GM06990 (cell line): ENCODE measurements at regions not wholly inside any gene's neighbourhood (a gene's known extent, or its start where the extent isn't known, plus 50 kb on each side); places are given as distances from the start of the nearest gene placed in this dataset.

Experiments used
- DNase-seq: peaks from one replicate; pipeline ENCODE4 v3.0.0-alpha.2; 2011; ENCODE audit not compliant: insufficient read length; ENCODE audit errors: extremely low read depth
- H3K27me3 ChIP-seq: replicated peaks from 2 replicates; pipeline ENCODE4 v1.6.0; 2011; ENCODE audit warnings: low read length; ENCODE audit not compliant: control insufficient read depth, insufficient read depth
- H3K36me3 ChIP-seq: 2 replicates; pipeline ENCODE4 v1.5.1; 2011; ENCODE audit warnings: low read length; ENCODE audit not compliant: control insufficient read depth, insufficient read depth
- H3K4me3 ChIP-seq: replicated peaks from 2 replicates; pipeline ENCODE4 v1.5.1; 2011; ENCODE audit warnings: low read depth, mild to moderate bottlenecking, control low read depth, low read length
- TF ChIP-seq, protein P1 (sequence below): IDR thresholded peaks from 2 replicates; pipeline ENCODE4 v1.5.1; 2011; ENCODE audit warnings: low read length, control low read depth, mild to moderate bottlenecking, inconsistent platforms; ENCODE audit not compliant: insufficient read depth, poor library complexity, severe bottlenecking

DNA sequence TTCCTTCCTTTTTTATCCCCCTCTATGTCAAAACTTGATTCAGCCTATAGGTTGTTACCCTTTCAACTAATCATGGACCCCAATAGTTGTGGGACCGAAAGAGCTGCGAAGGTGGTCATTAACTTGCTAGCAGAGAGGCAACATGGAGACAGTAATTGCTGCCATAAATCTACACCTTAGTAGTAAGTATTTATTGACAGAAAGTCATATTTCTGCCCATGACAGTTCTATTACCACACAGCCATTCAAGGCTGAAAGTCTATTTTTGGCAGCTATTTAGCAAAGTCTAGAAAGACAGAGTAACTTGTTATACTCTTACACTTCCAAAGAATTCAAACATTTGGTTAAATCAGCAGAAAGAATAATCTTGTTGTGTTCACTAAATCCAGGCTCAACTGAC is 236.2 kb downstream of the PRELID2 start:
- TF ChIP-seq, protein P1, sequence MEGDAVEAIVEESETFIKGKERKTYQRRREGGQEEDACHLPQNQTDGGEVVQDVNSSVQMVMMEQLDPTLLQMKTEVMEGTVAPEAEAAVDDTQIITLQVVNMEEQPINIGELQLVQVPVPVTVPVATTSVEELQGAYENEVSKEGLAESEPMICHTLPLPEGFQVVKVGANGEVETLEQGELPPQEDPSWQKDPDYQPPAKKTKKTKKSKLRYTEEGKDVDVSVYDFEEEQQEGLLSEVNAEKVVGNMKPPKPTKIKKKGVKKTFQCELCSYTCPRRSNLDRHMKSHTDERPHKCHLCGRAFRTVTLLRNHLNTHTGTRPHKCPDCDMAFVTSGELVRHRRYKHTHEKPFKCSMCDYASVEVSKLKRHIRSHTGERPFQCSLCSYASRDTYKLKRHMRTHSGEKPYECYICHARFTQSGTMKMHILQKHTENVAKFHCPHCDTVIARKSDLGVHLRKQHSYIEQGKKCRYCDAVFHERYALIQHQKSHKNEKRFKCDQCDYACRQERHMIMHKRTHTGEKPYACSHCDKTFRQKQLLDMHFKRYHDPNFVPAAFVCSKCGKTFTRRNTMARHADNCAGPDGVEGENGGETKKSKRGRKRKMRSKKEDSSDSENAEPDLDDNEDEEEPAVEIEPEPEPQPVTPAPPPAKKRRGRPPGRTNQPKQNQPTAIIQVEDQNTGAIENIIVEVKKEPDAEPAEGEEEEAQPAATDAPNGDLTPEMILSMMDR: no peak
- H3K4me3 ChIP-seq: no peak overlapping the region
- no peaks in the 10 kb centered on the region for H3K36me3 ChIP-seq
- DNase-seq: no peak
- no peaks in the 10 kb centered on the region for H3K27me3 ChIP-seq

DNA sequence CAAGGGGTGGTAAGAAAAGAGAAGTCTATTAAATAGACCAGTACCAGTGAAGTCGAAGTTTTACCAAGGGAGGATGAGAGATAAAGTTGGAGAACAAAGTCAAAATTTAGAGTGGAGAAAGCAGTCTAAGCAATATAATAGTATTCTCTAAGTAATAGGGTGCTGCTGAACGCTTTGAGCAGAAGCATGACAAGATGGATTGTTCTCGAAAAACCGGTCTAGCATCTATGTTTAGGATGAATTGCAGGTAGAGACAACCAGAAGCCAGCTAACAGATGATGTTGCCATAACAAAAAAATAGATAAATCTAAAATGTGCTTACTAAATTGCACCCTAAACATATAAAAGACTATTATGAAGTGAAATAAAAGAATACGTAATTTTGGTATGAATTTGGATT is 237.0 kb downstream of the PRELID2 start:
- Histone ChIP-seq H3K4me3 (no peak overlapping the region), H3K27me3 (no peaks in the 10 kb centered on the region), H3K36me3 (no peaks in the 10 kb centered on the region)
- TF ChIP-seq, protein P1: no peak
- DNase-seq: no peak

DNA sequence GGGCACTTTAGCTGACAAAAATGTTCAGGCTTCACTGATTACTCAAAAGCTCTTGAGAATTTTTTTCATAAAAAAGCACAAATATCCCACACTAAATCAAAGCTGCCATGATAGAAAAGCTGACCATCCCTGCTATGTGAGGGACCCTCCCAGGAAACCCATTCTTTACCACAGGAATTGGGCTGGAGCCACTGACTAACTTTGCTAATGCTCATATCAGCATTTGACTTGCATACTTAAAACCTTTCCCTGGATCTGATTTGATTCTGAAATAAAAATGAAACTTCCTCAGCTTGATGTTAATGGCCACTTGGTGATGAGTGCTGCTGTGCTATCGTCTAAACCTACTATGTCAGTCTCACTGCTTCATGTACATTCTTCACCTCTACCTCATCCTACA is 243.6 kb downstream of the PRELID2 start:
- TF ChIP-seq, protein P1: no peak
- no peak for DNase-seq
- H3K27me3 ChIP-seq: no peaks in the 10 kb centered on the region
- no peak overlapping the region for H3K4me3 ChIP-seq
- no peaks in the 10 kb centered on the region for H3K36me3 ChIP-seq

DNA sequence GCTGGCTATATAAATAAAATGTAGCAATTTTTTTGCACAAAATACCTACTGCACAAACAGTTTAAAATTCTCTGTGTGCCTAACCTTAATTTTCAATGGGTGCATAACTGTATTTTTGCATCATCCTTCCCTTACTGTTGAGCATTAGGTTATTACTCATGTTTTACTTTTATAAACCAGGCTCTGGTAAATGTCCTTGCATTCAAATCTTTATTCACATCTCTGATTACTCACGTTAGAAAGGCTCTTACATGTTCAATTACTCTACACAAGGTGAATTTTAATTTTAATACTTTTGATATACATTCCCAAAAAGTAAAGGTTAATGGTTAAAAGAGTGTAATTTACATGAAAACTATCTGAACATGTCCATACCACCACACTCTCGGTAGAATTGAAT is 246.1 kb downstream of the PRELID2 start:
- TF ChIP-seq, protein P1: no peak
- no peak for DNase-seq

DNA sequence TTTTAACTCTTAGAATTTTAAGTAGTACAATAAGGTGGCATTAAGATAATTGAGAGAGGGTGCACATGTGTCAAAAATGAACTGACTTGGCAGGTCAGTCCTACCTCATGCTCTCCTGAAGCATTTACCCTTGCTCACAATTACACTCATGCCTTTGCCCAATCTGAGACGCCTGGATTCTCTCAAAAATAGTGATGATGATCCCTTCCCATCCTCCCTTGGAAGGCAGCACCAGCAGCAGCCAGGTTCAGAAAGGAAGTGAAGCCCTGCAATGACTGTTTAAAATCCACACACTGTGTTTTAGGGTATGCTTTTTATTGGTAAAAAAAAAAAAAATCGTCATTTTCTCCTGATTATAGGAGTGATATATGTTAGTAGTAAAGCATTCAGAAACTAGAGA is 246.6 kb downstream of the PRELID2 start:
- DNase-seq: no peak
- no peak overlapping the region for H3K4me3 ChIP-seq
- no peaks in the 10 kb centered on the region for H3K27me3 ChIP-seq
- TF ChIP-seq, protein P1: no peak
- no peaks in the 10 kb centered on the region for H3K36me3 ChIP-seq

More for the DNA sequence above, 246.1 kb downstream of the PRELID2 start:
- H3K27me3 ChIP-seq: no peaks in the 10 kb centered on the region
- H3K36me3 ChIP-seq: no peaks in the 10 kb centered on the region
- H3K4me3 ChIP-seq: no peak overlapping the region

DNA sequence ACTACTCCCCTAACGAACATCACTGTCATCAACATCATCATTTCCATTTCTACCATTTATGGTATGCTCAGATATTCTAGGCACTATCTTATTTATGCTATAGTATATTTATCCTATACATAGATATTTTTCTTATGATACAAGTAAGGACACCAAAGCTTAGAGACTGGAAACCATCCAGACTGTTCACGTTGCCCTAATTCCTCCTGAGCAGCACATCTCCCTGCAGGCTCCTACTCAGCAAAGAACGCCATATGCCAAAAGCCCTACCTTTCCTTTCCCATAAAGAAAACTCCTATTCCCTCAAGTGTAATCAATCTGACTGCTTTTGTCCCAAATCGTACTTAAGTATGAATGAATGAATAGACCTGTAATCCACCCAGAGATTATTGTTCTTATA is 247.0 kb downstream of the PRELID2 start:
- TF ChIP-seq, protein P1: no peak
- Histone ChIP-seq H3K36me3 (no peaks in the 10 kb centered on the region), H3K4me3 (no peak overlapping the region), H3K27me3 (no peaks in the 10 kb centered on the region)
- no peak for DNase-seq
